Small intestine (tissue), 7 donors: ENCODE measurements at regions not wholly inside any gene's neighbourhood (a gene's known extent, or its start where the extent isn't known, plus 50 kb on each side); places are given as distances from the start of the nearest gene placed in this dataset.

Source experiments
- DNase-seq, 2 donors: peaks; one replicate each; pipeline versions ENCODE4 v3.0.0 to v3.0.0-alpha.2; 2013
- FAIRE-seq: peaks from 2 replicates; lab custom pipeline; 2012; peaks lifted over from hg19 to GRCh38; lab: Jason Lieb, UNC
- H3K27ac ChIP-seq, 3 donors: one replicate each; pipeline ENCODE4 v1.5.1; 2013; ENCODE audit warnings: low read length in 2 of 3, mild to moderate bottlenecking in 2 of 3, control low read depth in 1 of 3, inconsistent platforms in 1 of 3, low read depth in 1 of 3, moderate library complexity in 1 of 3
- H3K27me3 ChIP-seq, 3 donors: one replicate each; pipeline ENCODE4 v1.6.1; 2013; ENCODE audit warnings: low read length in 3 of 3, inconsistent platforms in 1 of 3; ENCODE audit not compliant: control insufficient read depth in 3 of 3, insufficient read depth in 3 of 3
- H3K36me3 ChIP-seq, 3 donors: one replicate each; pipeline ENCODE4 v1.6.1; 2013; ENCODE audit warnings: low read length in 3 of 3, inconsistent platforms in 1 of 3, low read depth in 1 of 3, mild to moderate bottlenecking in 1 of 3, moderate library complexity in 1 of 3; ENCODE audit not compliant: control insufficient read depth in 3 of 3, insufficient read depth in 2 of 3
- H3K4me1 ChIP-seq, 3 donors: one replicate each; pipeline ENCODE4 v1.6.1; 2013; ENCODE audit warnings: low read length in 2 of 3, inconsistent platforms in 1 of 3, low read depth in 1 of 3, mild to moderate bottlenecking in 1 of 3, moderate library complexity in 1 of 3; ENCODE audit not compliant: control insufficient read depth in 3 of 3, insufficient read depth in 2 of 3
- H3K4me3 ChIP-seq, 3 donors: one replicate each; pipeline ENCODE4 v1.5.1; 2013; ENCODE audit warnings: low read length in 3 of 3, control low read depth in 1 of 3, inconsistent platforms in 1 of 3, low read depth in 1 of 3, mild to moderate bottlenecking in 1 of 3, moderate library complexity in 1 of 3
- H3K9me3 ChIP-seq, 2 donors: one replicate each; pipeline ENCODE4 v1.6.1; 2013; ENCODE audit warnings: low read depth in 1 of 2, low read length in 1 of 2; ENCODE audit not compliant: control insufficient read depth in 2 of 2, insufficient read depth in 1 of 2
- WGBS, 3 donors: extraction: QIAGEN DNeasy Blood & Tissue Kit; methylation state at CpG; one replicate each; pipeline ENCODE4 v1.1.7; 2013; 5-methylcytosine and 5-hydroxymethylcytosine counted together
- donor health status: healthy with polysubstance abuse.
- donor health status: control.
- donor health status: control.
- donor health status: Bipolar disorder and iron deficiency.
- donor health status: healthy.

DNA sequence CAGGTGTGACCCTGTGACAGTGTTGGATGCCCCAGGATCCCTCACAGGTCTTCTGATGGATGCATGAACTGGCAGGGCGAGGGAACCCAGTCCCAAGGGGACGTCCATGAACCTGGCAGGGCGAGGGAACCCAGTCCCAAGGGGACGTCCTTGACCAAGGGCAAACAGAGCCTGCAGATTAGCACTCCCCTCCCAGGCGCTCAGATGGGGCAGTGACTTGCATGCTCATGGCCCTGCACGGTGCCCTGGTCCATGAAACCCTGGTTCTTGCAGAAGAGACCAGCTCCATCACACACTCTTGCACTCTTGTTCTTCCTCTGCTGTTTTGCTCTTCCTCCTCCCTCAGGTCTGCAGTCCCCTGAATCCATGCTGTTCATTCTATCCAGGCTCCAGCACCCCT lies 192.7 kb downstream of the GALR1 start:
- Histone ChIP-seq H3K4me1 (no peaks in the 10 kb centered on the region), H3K9me3 (no peaks in the 10 kb centered on the region), H3K4me3 (no peak overlapping the region), H3K27me3 (no peaks in the 10 kb centered on the region), H3K27ac (no peak overlapping the region), H3K36me3 (no peaks in the 10 kb centered on the region)
- no peak for FAIRE-seq
- no peak for DNase-seq
- 71 to 85% (median 73%) methylated on average over 5 to 6 of the region's 6 CpGs for WGBS, 3 donors

DNA sequence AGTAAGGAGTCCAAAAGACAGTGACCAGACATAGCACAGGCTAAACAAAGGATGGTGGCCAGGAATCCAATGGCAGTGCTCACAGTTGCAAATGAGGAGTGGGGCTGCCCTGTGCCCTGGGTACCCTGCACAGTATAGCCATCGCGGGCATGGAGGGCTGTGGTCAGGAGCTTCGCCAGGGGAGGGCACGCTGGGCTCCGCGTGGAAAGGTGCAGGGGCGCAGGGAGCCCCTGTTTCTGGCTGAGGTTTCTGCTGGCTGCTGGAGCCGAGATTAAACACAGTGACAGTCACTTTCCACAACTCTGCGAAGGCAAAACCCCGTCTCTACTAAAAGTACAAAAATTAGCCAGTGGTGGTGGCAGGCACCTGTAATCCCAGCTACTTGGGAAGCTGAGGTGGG lies 194.7 kb downstream of the GALR1 start:
- H3K27ac ChIP-seq: no peak overlapping the region
- H3K27me3 ChIP-seq: no peaks in the 10 kb centered on the region
- DNase-seq (no peak), FAIRE-seq (no peak)
- WGBS, 3 donors: 91 to 96% (median 95%) methylated on average over 10 of the region's 10 CpGs
- no peaks in the 10 kb centered on the region for H3K4me1 ChIP-seq
- H3K4me3 ChIP-seq: no peak overlapping the region
- H3K36me3 ChIP-seq: no peaks in the 10 kb centered on the region
- H3K9me3 ChIP-seq: no peaks in the 10 kb centered on the region

DNA sequence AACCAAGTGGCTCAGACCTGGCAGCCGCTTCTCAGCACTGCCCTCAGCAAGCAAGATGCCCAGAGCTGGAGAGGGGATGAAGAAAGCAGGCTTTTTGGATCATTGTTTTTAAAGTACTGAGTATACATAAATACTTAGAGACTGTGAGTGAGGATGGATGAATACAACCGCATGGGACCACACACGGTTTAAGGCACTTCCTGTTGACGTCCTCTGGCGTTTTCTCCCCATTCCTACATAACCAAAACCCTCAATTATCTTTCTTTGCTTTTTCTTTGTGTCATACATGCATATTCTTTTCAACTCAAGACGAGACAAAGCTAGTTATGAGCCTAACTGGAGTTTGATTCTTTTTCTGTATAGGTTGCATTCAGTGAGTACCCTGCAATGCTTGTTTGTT lies 198.4 kb downstream of the GALR1 start:
- H3K9me3 ChIP-seq: no peaks in the 10 kb centered on the region
- H3K4me1 ChIP-seq: no peaks in the 10 kb centered on the region
- FAIRE-seq (no peak), DNase-seq (no peak)
- no peaks in the 10 kb centered on the region for H3K36me3 ChIP-seq
- no peak overlapping the region for H3K27ac ChIP-seq
- 46 to 67% (median 62%) methylated on average over 6 of the region's 6 CpGs for WGBS, 3 donors
- H3K27me3 ChIP-seq: no peaks in the 10 kb centered on the region
- H3K4me3 ChIP-seq: no peak overlapping the region

DNA sequence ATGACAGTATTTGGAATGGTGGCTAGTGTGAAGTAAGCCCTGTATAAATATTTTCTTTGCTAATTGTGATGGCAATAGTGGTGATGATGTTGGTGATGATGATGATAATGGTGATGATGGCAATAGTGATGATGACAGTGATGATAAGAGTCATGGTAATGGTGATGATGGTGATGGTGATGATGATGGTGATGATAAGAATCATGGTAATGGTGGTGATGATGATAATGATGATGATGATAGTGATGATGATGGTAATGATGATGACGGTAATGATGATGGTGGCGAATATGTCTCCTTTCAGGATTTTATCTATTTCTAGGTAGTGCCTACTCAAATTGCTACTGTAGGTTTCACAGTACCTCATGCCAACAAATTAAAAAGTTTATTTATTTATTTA lies 205.4 kb downstream of the GALR1 start:
- H3K27me3 ChIP-seq: no peaks in the 10 kb centered on the region
- H3K4me1 ChIP-seq: no peaks in the 10 kb centered on the region
- no peak overlapping the region for H3K27ac ChIP-seq
- H3K4me3 ChIP-seq: no peak overlapping the region
- DNase-seq: no peak
- WGBS, 3 donors: 95 to 97% (median 95%) methylated on average over 2 of the region's 2 CpGs
- H3K36me3 ChIP-seq: no peaks in the 10 kb centered on the region
- H3K9me3 ChIP-seq: no peaks in the 10 kb centered on the region
- no peak for FAIRE-seq

DNA sequence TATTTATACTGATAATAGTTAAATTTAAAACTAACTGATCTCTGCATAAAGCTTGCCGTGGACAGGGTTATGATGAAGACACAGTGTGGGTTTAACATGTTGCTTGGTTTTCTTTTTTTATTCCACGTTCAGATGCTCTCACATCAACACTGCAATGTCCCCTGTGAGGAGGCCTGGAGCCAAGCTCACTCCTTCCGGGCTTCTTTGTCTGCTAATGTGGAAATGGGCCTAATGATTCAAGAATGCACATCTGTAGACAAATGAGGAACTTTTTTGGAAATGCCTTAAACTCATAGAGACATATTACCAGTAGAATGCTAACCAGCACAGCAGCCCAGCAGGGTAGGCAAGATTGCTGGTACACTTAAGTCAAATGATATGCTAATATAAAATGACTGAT lies 208.0 kb downstream of the GALR1 start:
- Histone ChIP-seq H3K4me1 (no peaks in the 10 kb centered on the region), H3K27ac (no peak overlapping the region), H3K4me3 (no peak overlapping the region), H3K27me3 (no peaks in the 10 kb centered on the region), H3K36me3 (no peaks in the 10 kb centered on the region), H3K9me3 (no peaks in the 10 kb centered on the region)
- 61 to 81% (median 63%) methylated on average over 3 of the region's 3 CpGs for WGBS, 3 donors
- no peak for DNase-seq
- FAIRE-seq: no peak

DNA sequence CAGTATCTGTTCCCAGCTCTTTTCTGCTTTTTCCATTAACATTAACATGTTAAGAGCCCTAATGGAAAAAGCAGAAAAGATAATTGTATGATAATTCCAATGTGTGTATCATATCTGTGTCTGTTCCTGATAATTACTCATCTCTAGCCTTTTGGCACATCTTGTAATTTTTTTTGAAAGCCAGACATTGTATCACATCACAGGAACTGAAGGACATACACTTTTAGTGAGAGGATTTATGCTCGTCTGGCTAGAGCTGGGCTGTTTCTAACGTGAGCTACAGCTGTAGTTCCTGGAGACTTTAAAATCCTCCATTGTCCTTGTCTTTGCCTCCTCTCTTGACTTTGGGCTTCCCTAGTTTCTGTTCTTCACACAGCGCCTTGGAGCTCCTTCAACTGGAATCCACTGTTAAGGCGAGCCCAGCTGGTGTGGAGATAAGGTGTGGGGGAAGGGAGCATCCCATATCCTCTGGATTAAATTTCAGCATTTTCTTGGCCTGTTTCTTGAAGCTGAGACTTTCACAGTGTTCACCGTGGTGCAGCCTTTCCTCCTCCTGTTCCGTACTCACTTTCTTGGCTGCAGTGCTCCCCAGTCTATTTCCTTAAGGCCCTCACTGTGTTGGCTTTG lies 211.5 kb downstream of the GALR1 start:
- H3K27me3 ChIP-seq: peaks cover 0 to 2% (median 0%) of the 10 kb centered on the region in 3 donors
- FAIRE-seq: no peak
- H3K4me1 ChIP-seq: no peaks in the 10 kb centered on the region
- H3K4me3 ChIP-seq: no peak overlapping the region
- no peaks in the 10 kb centered on the region for H3K36me3 ChIP-seq
- no peaks in the 10 kb centered on the region for H3K9me3 ChIP-seq
- WGBS, 3 donors: 60 to 75% (median 65%) methylated on average over 6 of the region's 6 CpGs
- no peak for DNase-seq
- no peak overlapping the region for H3K27ac ChIP-seq

DNA sequence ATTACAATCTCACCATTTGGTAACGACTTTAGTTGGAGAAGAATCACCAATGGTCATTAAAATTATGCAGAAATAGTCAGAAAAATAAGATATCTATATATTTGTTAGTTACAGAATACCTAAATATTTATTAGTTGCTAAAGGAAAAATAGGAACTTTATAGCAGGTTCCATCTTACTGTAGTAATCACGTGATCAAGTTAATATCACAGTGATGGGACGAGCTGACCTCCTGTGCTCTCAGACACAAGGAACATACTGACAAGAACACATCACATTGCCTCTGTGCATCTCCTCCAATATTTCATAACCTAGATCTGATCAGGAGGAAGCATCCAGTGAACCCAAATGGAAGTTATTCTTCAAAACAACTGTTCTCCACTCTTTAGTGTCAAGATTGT lies 215.3 kb downstream of the GALR1 start:
- H3K36me3 ChIP-seq: no peaks in the 10 kb centered on the region
- 52 to 76% (median 61%) methylated on average over 3 of the region's 3 CpGs for WGBS, 3 donors
- FAIRE-seq: no peak
- no peak overlapping the region for H3K4me3 ChIP-seq
- peaks cover 0 to 2% (median 0%) of the 10 kb centered on the region in 3 donors for H3K27me3 ChIP-seq
- H3K27ac ChIP-seq: no peak overlapping the region
- DNase-seq: no peak
- H3K9me3 ChIP-seq: no peaks in the 10 kb centered on the region
- H3K4me1 ChIP-seq: no peaks in the 10 kb centered on the region

DNA sequence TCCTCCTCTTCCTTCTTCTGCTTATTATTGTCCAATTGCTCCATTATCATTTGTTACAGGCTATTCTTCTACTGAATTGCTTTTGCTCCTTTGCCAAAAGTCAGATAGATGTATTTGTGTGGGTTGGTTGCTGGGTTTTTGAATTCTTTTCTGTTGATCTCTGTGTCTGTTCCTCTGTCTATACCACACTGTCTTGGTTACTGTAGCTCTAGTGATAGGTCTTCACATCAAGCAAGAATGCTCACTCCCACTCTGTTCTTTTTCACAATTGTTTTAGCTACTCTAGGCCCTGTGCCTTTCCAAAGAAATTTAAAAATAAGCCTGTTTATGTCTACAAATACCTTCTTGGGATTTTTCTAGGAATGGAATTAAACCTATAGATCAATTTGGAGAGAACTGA lies 217.2 kb downstream of the GALR1 start:
- no peak overlapping the region for H3K27ac ChIP-seq
- H3K9me3 ChIP-seq: no peaks in the 10 kb centered on the region
- FAIRE-seq: no peak
- DNase-seq: no peak
- no peaks in the 10 kb centered on the region for H3K4me1 ChIP-seq
- no peak overlapping the region for H3K4me3 ChIP-seq
- peaks cover 0 to 2% (median 0%) of the 10 kb centered on the region in 3 donors for H3K27me3 ChIP-seq
- H3K36me3 ChIP-seq: no peaks in the 10 kb centered on the region

DNA sequence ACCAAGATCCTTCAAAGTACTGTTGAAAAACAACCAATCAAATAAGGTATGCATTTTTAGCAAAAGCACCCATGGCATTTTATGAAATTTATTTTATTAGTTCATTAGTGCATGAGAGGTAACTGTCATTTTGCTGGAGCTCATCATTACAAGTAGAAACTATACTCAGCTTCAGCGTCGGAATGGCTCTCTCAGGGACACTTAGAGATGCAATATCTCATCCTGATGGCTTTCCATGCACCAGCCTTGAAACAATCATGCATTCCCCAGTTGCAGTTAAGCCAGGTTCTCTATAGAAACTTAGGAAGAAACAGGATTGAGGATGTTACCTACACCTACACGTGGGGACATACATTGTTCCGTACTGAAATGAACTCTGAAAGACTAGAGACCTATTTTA lies 219.5 kb downstream of the GALR1 start:
- Histone ChIP-seq H3K36me3 (no peaks in the 10 kb centered on the region), H3K27me3 (peaks cover 0 to 2% (median 0%) of the 10 kb centered on the region in 3 donors), H3K4me1 (no peaks in the 10 kb centered on the region), H3K27ac (no peak overlapping the region), H3K4me3 (no peak overlapping the region), H3K9me3 (no peaks in the 10 kb centered on the region)
- DNase-seq: no peak
- FAIRE-seq: no peak
- WGBS, 3 donors: 80 to 90% (median 86%) methylated on average over 4 of the region's 4 CpGs
